ENCODE measurements at regions not wholly inside any gene's neighbourhood (a gene's known extent, or its start where the extent isn't known, plus 50 kb on each side); places are given as distances from the start of the nearest gene placed in this dataset.

DNA sequence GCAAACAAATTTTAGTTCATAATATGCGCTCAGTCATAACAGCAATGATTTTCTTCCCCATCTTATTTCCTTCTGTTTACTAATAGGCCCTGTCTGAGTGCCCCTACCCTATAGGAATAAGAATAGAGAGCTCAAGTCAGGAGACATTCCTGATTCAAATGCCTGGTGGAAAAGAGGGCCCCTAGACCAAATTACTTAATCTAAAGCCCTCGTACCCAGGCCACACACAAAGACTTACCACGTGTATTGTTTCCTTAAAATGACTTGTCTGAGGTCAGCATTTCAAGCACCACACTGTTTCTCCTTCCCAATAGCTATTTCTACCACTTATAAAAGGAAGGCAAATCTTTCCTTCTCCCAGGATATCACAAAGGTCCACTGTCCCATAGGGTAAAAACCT lies 314.9 kb upstream of the TMTC1 start:
- DNase-seq, result no peak
- no peak overlapping the region for H2AK9ac ChIP-seq (replicated peaks; ENCODE audit: low read depth, low read length, poor library complexity)
- H2AK5ac ChIP-seq (ENCODE audit: low read depth, low read length), result no peak overlapping the region
- no peak overlapping the region for H3K27ac ChIP-seq (ENCODE audit: insufficient read depth, low read length)
- no peak overlapping the region for H2BK15ac ChIP-seq (ENCODE audit: low read depth, low read length)
- intact Hi-C loops (cut with micrococcal nuclease) (no loop called here), in situ Hi-C loops (cut with MboI; ENCODE audit: low sequenced_read_pairs) (no loop called here), dilution Hi-C loops (cut with HindIII; ENCODE audit: low sequenced_read_pairs, unreplicated experiment) (no loop called here)
- H3K56ac ChIP-seq (ENCODE audit: extremely low read depth, insufficient read depth, low read length), result no peak overlapping the region
- H3K4me2 ChIP-seq (ENCODE audit: low read depth, low read length), result no peak overlapping the region
- H4K20me1 ChIP-seq (ENCODE audit: insufficient read depth, low read length), result no peaks in the 10 kb centered on the region
- ATAC-seq (ENCODE audit: low read depth), result no peak
- H3K79me1 ChIP-seq (ENCODE audit: low read depth in 1 of 2, low read length in 2 of 2), result no peaks in the 10 kb centered on the region
- no peak overlapping the region for H4K8ac ChIP-seq (ENCODE audit: low read depth in 2 of 2, low read length in 2 of 2)
- no peaks in the 10 kb centered on the region for H3K36me3 ChIP-seq (ENCODE audit: control insufficient read depth, insufficient read depth, low read length)
- WGBS, 2 experiments (ENCODE audit: extremely low coverage in 2 of 2, insufficient read length in 1 of 2), result 0% methylated on average over 1 of the region's 3 CpGs; no CpG with 5 or more reads in 1 of the 2 experiments
- H2AFZ ChIP-seq (replicated peaks; ENCODE audit: low read length, poor library complexity), result no peak overlapping the region
- H3K4me3 ChIP-seq (ENCODE audit: insufficient read depth, low read depth, low read length), result no peak overlapping the region
- H3K27me3 ChIP-seq (ENCODE audit: control insufficient read depth, insufficient read depth, low read length), result peaks cover 4% of the 10 kb centered on the region
- H3K9ac ChIP-seq (ENCODE audit: low read depth, low read length), result no peak overlapping the region
- no peak overlapping the region for H2BK5ac ChIP-seq (ENCODE audit: low read depth, low read length, poor library complexity, severe bottlenecking)
- no peak overlapping the region for H3K23ac ChIP-seq (ENCODE audit: low read depth, low read length)
- ChIA-PET POLR2A (ENCODE audit: unreplicated experiment) (no interaction called here), CTCF (no interaction called here)
- H3K4me1 ChIP-seq (ENCODE audit: control insufficient read depth, insufficient read depth, low read length), result no peaks in the 10 kb centered on the region
- no peaks in the 10 kb centered on the region for H3K9me1 ChIP-seq (ENCODE audit: insufficient read depth, low read length)
- H3K14ac ChIP-seq (replicated peaks; ENCODE audit: low read depth, low read length), result no peak overlapping the region
- H3K4ac ChIP-seq (ENCODE audit: low read depth, low read length), result no peak overlapping the region
- TF ChIP-seq, protein P1, sequence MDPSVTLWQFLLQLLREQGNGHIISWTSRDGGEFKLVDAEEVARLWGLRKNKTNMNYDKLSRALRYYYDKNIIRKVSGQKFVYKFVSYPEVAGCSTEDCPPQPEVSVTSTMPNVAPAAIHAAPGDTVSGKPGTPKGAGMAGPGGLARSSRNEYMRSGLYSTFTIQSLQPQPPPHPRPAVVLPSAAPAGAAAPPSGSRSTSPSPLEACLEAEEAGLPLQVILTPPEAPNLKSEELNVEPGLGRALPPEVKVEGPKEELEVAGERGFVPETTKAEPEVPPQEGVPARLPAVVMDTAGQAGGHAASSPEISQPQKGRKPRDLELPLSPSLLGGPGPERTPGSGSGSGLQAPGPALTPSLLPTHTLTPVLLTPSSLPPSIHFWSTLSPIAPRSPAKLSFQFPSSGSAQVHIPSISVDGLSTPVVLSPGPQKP (IDR thresholded peaks at IDR 0.05; ENCODE audit: borderline replicate concordance, low read depth, low read length), result no peak
- TF ChIP-seq RAD21 (IDR thresholded peaks at IDR 0.05; ENCODE audit: low read length), result no peak
- TF ChIP-seq NFE2L2 (IDR thresholded peaks at IDR 0.05; ENCODE audit: low read depth, low read length), result no peak
- TF ChIP-seq RFX5 (IDR thresholded peaks at IDR 0.05; ENCODE audit: low read depth, low read length), result no peak
- TF ChIP-seq CEBPB (IDR thresholded peaks at IDR 0.05; ENCODE audit: low read depth, low read length), result no peak
- TF ChIP-seq, protein P2, sequence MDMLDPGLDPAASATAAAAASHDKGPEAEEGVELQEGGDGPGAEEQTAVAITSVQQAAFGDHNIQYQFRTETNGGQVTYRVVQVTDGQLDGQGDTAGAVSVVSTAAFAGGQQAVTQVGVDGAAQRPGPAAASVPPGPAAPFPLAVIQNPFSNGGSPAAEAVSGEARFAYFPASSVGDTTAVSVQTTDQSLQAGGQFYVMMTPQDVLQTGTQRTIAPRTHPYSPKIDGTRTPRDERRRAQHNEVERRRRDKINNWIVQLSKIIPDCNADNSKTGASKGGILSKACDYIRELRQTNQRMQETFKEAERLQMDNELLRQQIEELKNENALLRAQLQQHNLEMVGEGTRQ (IDR thresholded peaks at IDR 0.05; ENCODE audit: low read depth, low read length), result no peak
- TF ChIP-seq MAFK (IDR thresholded peaks at IDR 0.05; ENCODE audit: low read depth, low read length), result no peak
- no peak for TF ChIP-seq FOS (IDR thresholded peaks at IDR 0.05; ENCODE audit: low read depth, low read length)
- TF ChIP-seq, protein P3, sequence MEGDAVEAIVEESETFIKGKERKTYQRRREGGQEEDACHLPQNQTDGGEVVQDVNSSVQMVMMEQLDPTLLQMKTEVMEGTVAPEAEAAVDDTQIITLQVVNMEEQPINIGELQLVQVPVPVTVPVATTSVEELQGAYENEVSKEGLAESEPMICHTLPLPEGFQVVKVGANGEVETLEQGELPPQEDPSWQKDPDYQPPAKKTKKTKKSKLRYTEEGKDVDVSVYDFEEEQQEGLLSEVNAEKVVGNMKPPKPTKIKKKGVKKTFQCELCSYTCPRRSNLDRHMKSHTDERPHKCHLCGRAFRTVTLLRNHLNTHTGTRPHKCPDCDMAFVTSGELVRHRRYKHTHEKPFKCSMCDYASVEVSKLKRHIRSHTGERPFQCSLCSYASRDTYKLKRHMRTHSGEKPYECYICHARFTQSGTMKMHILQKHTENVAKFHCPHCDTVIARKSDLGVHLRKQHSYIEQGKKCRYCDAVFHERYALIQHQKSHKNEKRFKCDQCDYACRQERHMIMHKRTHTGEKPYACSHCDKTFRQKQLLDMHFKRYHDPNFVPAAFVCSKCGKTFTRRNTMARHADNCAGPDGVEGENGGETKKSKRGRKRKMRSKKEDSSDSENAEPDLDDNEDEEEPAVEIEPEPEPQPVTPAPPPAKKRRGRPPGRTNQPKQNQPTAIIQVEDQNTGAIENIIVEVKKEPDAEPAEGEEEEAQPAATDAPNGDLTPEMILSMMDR (conservative IDR thresholded peaks at IDR 0.05; ENCODE audit: low read depth, low read length), result no peak
- no peak overlapping the region for H2BK20ac ChIP-seq (ENCODE audit: low read depth, low read length)
- H4K5ac ChIP-seq (ENCODE audit: low read depth, low read length), result no peak overlapping the region
- H3K18ac ChIP-seq (ENCODE audit: low read depth, low read length), result no peak overlapping the region
- H4K91ac ChIP-seq (ENCODE audit: insufficient read depth, low read depth, low read length), result no peak overlapping the region
- BruUV-seq (replicated peaks), result no TSS peak
- H3K9me3 ChIP-seq (ENCODE audit: control insufficient read depth, insufficient read depth, low read length), result no peaks in the 10 kb centered on the region
- H2BK120ac ChIP-seq (ENCODE audit: low read depth, low read length), result no peak overlapping the region
